Heart left ventricle (tissue), 16 donors: ENCODE measurements at regions not wholly inside any gene's neighbourhood (a gene's known extent, or its start where the extent isn't known, plus 50 kb on each side); places are given as distances from the start of the nearest gene placed in this dataset.

Source experiments
- ATAC-seq, 4 donors: fragments of 200-7000 bp; cut with Tn5 transposase; one replicate each; pipeline ENCODE4 v1.9.1; 2020 to 2022; ENCODE audit warnings: moderate library complexity in 4 of 4, mild to moderate bottlenecking in 3 of 4, moderate number of reproducible peaks in 1 of 4
- DNase-seq, 5 donors: peaks; one replicate each; pipeline ENCODE4 v3.0.0-alpha.2; 2020
- H3K27ac ChIP-seq, 12 donors: fragments of 200-600 bp; sonication (generic) in 4 of 12; one replicate each; pipeline versions ENCODE4 v1.5.0 to v1.8.0; 2016 to 2022; ENCODE audit warnings: mild to moderate bottlenecking in 2 of 12
- H3K27me3 ChIP-seq, 9 donors: fragments of 200-600 bp; sonication (generic) in 2 of 9; one replicate each; pipeline versions ENCODE4 v1.5.1 to v1.8.0; 2016 to 2022; ENCODE audit warnings: mild to moderate bottlenecking in 3 of 9
- H3K36me3 ChIP-seq, 9 donors: fragments of 200-600 bp; sonication (generic) in 2 of 9; one replicate each; pipeline versions ENCODE4 v1.5.0 to v1.8.0; 2018 to 2022; ENCODE audit warnings: mild to moderate bottlenecking in 2 of 9
- H3K4me1 ChIP-seq, 12 donors: fragments of 200-600 bp; sonication (generic) in 4 of 12; one replicate each; pipeline versions ENCODE4 v1.5.0 to v1.8.0; 2016 to 2022; ENCODE audit warnings: mild to moderate bottlenecking in 3 of 12
- H3K4me3 ChIP-seq, 12 donors: fragments of 200-600 bp; sonication (generic) in 4 of 12; one replicate each; pipeline versions ENCODE4 v1.5.0 to v1.8.0; 2017 to 2022; ENCODE audit warnings: mild to moderate bottlenecking in 9 of 12, moderate library complexity in 4 of 12
- H3K9me3 ChIP-seq, 12 donors: fragments of 200-600 bp; sonication (generic) in 4 of 12; one replicate each; pipeline versions ENCODE4 v1.5.0 to v1.8.0; 2016 to 2022; ENCODE audit warnings: mild to moderate bottlenecking in 1 of 12
- POLR2A ChIP-seq, 2 donors: fragments of 450-650 bp; IDR thresholded peaks; one replicate each; pipeline ENCODE4 v1.6.1; 2017; ENCODE audit warnings: antibody characterized with exemption in 2 of 2, mild to moderate bottlenecking in 2 of 2, moderate library complexity in 2 of 2
- WGBS, 4 donors: extraction: QIAGEN DNeasy Blood & Tissue Kit in 2 of 4; methylation state at CpG; one replicate each; pipeline versions ENCODE4 v1.1.5 to v1.1.7; 2013 to 2018; 5-methylcytosine and 5-hydroxymethylcytosine counted together
- intact Hi-C, 10 donors: fragments of 100-400 bp; cut with DNase I; formaldehyde crosslinking; loops; one replicate each; pipeline versions ENCODE4 v1.11.1 to v1.14.2; 2022
- TF ChIP-seq, protein P1 (sequence below), 12 donors: fragments of 200-600 bp; sonication (generic) in 4 of 12; IDR thresholded peaks; one replicate each; pipeline versions ENCODE4 v1.5.0 to v1.8.0; 2018 to 2022; ENCODE audit warnings: antibody characterized with exemption in 12 of 12, mild to moderate bottlenecking in 5 of 12
- donor health status: ischemic (EF 13 %, LVEDD 7.1; RV severe dilation, severe dysfunction).
- donor health status: healthy with polysubstance abuse.
- donor health status: DM: no; HTN: yes; CAD: no.
- donor health status: DM: no; HTN: no; CAD: no.
- donor health status: ischemic (EF 25% LVEDD 6.9; RV normal size, moderate dysfunction).
- donor health status: ischemic (EF 25% LVEDD 5.7; RV mildly dilated, moderate dysfunction).
- donor health status: healthy.
- donor health status: DM: yes; HTN: yes; CAD: no.
- donor health status: ischemic (EF 35%, LVEDD 5.7; RV mildly dilated, moderate dysfunction).
- donor health status: nonischemic (EF 11% LVEDD 7.7; RV severe dilation, severe dysfunction).
- donor health status: DM: yes; HTN: yes; CAD: no.
- donor health status: PGD.
- donor health status: ischemic (EF 29% LVEDD 5.4; RV normal size, mild dysfunction).
- donor health status: nonischemic (EF 23%, LVEDD 6.1; RV moderate dilation, normal function).

GRCh38 chr5:143985832-143986515 lies 174.0 kb downstream of the HMHB1 start:
- intact Hi-C loops = no loop called here
- H3K9me3 ChIP-seq = no peaks in the 10 kb centered on the region
- peak in 1 of 4 donors; percentile 67 for ATAC-seq

GRCh38 chr5:143986516-143987212 lies 174.7 kb downstream of the HMHB1 start:
- TF ChIP-seq POLR2A (IDR thresholded peaks at IDR 0.05) = no peak
- TF ChIP-seq, protein P1, sequence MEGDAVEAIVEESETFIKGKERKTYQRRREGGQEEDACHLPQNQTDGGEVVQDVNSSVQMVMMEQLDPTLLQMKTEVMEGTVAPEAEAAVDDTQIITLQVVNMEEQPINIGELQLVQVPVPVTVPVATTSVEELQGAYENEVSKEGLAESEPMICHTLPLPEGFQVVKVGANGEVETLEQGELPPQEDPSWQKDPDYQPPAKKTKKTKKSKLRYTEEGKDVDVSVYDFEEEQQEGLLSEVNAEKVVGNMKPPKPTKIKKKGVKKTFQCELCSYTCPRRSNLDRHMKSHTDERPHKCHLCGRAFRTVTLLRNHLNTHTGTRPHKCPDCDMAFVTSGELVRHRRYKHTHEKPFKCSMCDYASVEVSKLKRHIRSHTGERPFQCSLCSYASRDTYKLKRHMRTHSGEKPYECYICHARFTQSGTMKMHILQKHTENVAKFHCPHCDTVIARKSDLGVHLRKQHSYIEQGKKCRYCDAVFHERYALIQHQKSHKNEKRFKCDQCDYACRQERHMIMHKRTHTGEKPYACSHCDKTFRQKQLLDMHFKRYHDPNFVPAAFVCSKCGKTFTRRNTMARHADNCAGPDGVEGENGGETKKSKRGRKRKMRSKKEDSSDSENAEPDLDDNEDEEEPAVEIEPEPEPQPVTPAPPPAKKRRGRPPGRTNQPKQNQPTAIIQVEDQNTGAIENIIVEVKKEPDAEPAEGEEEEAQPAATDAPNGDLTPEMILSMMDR (IDR thresholded peaks at IDR 0.05) = no peak
- DNase-seq (peak in 1 of 5 donors; percentile 23), ATAC-seq (peak in 3 of 4 donors; percentile 48 to 86 (median 60))
- H3K4me1 ChIP-seq = peaks cover 0 to 15% (median 0%) of the 10 kb centered on the region in 12 donors
- H3K27ac ChIP-seq = peak overlapping the region in 4 of 12 donors; percentile 9 to 49 (median 19)
- 67 to 72% (median 71%) methylated on average over 6 of the region's 6 CpGs for WGBS, 4 donors
- no peaks in the 10 kb centered on the region for H3K9me3 ChIP-seq
- H3K36me3 ChIP-seq = no peaks in the 10 kb centered on the region
- intact Hi-C loops = no loop called here
- no peaks in the 10 kb centered on the region for H3K27me3 ChIP-seq
- H3K4me3 ChIP-seq = no peak overlapping the region

More at GRCh38 chr5:143985832-143986515, 174.0 kb downstream of the HMHB1 start:
- Histone ChIP-seq H3K4me1 (peaks cover 0 to 15% (median 0%) of the 10 kb centered on the region in 12 donors), H3K27ac (peak overlapping the region in 4 of 12 donors; percentile 9 to 49 (median 19)), H3K27me3 (no peaks in the 10 kb centered on the region), H3K4me3 (no peak overlapping the region), H3K36me3 (no peaks in the 10 kb centered on the region)
- WGBS, 4 donors = 83 to 91% (median 87%) methylated on average over 2 of the region's 2 CpGs
- DNase-seq = no peak
- TF ChIP-seq POLR2A (IDR thresholded peaks at IDR 0.05) = no peak
- TF ChIP-seq, protein P1 (IDR thresholded peaks at IDR 0.05) = no peak

DNA sequence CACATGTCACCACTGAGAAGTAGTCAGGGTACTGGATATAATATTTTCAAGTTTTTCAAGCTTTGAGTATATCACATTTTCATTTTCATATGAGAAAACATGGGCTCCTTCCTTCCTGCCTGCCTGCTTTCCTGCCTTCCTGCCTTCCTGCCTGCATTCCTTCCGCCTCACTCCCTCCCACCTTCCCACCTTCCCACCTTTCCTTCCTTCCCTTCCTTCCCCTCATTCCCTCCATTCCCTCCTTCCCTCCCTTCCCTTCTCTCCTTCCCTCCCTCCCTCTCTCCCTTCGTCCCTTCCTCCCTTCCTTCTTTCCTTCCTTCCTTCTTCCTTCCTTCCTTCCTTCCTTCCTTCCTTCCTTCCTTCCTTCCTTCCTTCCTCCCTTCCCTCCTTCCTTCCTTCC lies 175.3 kb downstream of the HMHB1 start:
- TF ChIP-seq POLR2A (IDR thresholded peaks at IDR 0.05) = no peak
- TF ChIP-seq, protein P1 (IDR thresholded peaks at IDR 0.05) = no peak
- DNase-seq = no peak
- H3K27me3 ChIP-seq = no peaks in the 10 kb centered on the region
- H3K4me1 ChIP-seq = peaks cover 0 to 15% (median 0%) of the 10 kb centered on the region in 12 donors
- H3K27ac ChIP-seq = peak overlapping the region in 1 of 12 donors; percentile 9
- H3K9me3 ChIP-seq = no peaks in the 10 kb centered on the region
- WGBS, 4 donors = 64 to 89% (median 77%) methylated on average over 1 to 2 of the region's 2 CpGs
- H3K36me3 ChIP-seq = no peaks in the 10 kb centered on the region
- ATAC-seq = no peak
- intact Hi-C loops = no loop called here
- H3K4me3 ChIP-seq = no peak overlapping the region
